PC-3 (cell line): ENCODE measurements at regions not wholly inside any gene's neighbourhood (a gene's known extent, or its start where the extent isn't known, plus 50 kb on each side); places are given as distances from the start of the nearest gene placed in this dataset.

Experiments
- CTCF ChIP-seq: fragments of 300-600 bp; sonication (generic); conservative IDR thresholded peaks from 2 replicates; pipeline ENCODE4 v1.5.1; 2017; ENCODE audit warnings: antibody characterized with exemption, low read depth, mild to moderate bottlenecking, low read length
- EZH2 ChIP-seq: fragments of 300-600 bp; sonication (generic); IDR thresholded peaks from one replicate; pipeline ENCODE4 v1.6.1; 2017; ENCODE audit warnings: antibody characterized with exemption, mild to moderate bottlenecking, low read length; ENCODE audit not compliant: unreplicated experiment
- EZH2phosphoT487 ChIP-seq: fragments of 300-600 bp; sonication (generic); IDR thresholded peaks from 2 replicates; pipeline ENCODE4 v1.6.1; 2018; ENCODE audit warnings: mild to moderate bottlenecking, antibody characterized with exemption, low read length, borderline replicate concordance

DNA sequence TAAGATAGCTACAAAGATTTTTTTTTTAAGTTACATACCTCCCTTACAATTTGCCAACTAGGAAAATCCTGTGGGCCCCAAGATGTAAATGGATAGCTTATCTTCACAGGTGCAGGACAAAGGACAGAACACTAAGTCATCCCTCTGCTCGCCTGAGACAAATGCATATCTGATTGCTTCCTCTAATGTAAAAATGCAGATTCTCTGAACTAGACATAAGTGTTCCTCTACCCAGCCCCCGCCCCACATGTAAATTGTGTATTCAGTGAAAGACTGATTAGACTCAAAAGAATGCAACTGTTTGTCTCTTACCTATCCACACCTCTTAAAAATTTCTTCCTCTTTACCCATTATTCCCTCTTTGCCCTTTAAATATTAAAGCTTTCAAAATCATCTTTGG is 96.5 kb downstream of the CYP26B1 start:
- no peak for TF ChIP-seq CTCF
- TF ChIP-seq EZH2phosphoT487 = no peak
- no peak for TF ChIP-seq EZH2
